Thyroid gland (tissue), 4 donors: ENCODE measurements at regions not wholly inside any gene's neighbourhood (a gene's known extent, or its start where the extent isn't known, plus 50 kb on each side); places are given as distances from the start of the nearest gene placed in this dataset.

Experiments
- CTCF ChIP-seq, 6 experiments: fragments of 200-600 bp in 3 of 6; fragments of 450-650 bp in 3 of 6; sonication (generic) in 3 of 6; IDR thresholded peaks; one replicate each; pipeline ENCODE4 v1.5.1; 2016 to 2019; ENCODE audit warnings: antibody characterized with exemption in 6 of 6, mild to moderate bottlenecking in 2 of 6, inconsistent platforms in 1 of 6, moderate library complexity in 1 of 6
- POLR2A ChIP-seq, 2 donors: fragments of 450-650 bp; IDR thresholded peaks; one replicate each; pipeline ENCODE4 v1.6.1; 2017; ENCODE audit warnings: antibody characterized with exemption in 2 of 2, mild to moderate bottlenecking in 2 of 2, moderate library complexity in 1 of 2

GRCh38 chr20:11017446-11017845 lies 343.6 kb upstream of the JAG1 start:
- TF ChIP-seq CTCF (IDR thresholded peaks at IDR 0.05) (no peak), POLR2A (IDR thresholded peaks at IDR 0.05) (no peak)
